LNCaP clone FGC (cell line): ENCODE measurements at regions not wholly inside any gene's neighbourhood (a gene's known extent, or its start where the extent isn't known, plus 50 kb on each side); places are given as distances from the start of the nearest gene placed in this dataset.

Source experiments
- DNase-seq: peaks from one replicate; pipeline ENCODE4 v3.0.0-alpha.2; 2011; ENCODE audit warnings: low read depth
- H3K4me3 ChIP-seq: 2 replicates; pipeline ENCODE4 v1.5.1; 2011; ENCODE audit warnings: mild to moderate bottlenecking, low read depth, low read length, control low read depth
- TF ChIP-seq, protein P1 (sequence below): IDR thresholded peaks from 2 replicates; pipeline ENCODE4 v1.5.1; 2012; ENCODE audit warnings: mild to moderate bottlenecking; ENCODE audit not compliant: control insufficient read depth, insufficient read depth; ENCODE audit errors: extremely low read depth

- TF ChIP-seq, protein P1, sequence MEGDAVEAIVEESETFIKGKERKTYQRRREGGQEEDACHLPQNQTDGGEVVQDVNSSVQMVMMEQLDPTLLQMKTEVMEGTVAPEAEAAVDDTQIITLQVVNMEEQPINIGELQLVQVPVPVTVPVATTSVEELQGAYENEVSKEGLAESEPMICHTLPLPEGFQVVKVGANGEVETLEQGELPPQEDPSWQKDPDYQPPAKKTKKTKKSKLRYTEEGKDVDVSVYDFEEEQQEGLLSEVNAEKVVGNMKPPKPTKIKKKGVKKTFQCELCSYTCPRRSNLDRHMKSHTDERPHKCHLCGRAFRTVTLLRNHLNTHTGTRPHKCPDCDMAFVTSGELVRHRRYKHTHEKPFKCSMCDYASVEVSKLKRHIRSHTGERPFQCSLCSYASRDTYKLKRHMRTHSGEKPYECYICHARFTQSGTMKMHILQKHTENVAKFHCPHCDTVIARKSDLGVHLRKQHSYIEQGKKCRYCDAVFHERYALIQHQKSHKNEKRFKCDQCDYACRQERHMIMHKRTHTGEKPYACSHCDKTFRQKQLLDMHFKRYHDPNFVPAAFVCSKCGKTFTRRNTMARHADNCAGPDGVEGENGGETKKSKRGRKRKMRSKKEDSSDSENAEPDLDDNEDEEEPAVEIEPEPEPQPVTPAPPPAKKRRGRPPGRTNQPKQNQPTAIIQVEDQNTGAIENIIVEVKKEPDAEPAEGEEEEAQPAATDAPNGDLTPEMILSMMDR = no peak
- DNase-seq = no peak
- H3K4me3 ChIP-seq = no peak overlapping the region
Observed at GRCh38 chr2:78778756-78779510, 246.6 kb upstream of the REG3G start.

DNA sequence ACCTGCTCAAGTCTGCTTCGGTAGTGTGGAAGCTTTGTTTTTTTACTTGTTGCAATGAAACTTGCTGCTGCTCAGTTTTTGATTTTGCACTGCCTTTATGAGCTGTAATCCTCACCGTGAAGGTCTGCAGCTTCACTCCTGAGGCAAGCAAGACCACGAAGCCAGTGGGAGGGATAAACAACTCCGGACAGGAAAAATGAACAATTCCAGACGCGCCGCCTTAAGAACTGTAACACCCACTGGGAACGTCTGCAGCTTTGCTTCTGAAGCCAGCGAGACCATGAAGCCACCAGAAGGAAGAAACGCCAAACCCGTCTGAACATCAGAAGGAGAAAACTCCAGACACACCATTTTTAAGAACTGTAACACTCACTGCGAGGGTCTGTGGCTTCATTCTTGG is 245.7 kb upstream of the REG3G start:
- no peak for DNase-seq
- no peak overlapping the region for H3K4me3 ChIP-seq
- TF ChIP-seq, protein P1 = no peak

DNA sequence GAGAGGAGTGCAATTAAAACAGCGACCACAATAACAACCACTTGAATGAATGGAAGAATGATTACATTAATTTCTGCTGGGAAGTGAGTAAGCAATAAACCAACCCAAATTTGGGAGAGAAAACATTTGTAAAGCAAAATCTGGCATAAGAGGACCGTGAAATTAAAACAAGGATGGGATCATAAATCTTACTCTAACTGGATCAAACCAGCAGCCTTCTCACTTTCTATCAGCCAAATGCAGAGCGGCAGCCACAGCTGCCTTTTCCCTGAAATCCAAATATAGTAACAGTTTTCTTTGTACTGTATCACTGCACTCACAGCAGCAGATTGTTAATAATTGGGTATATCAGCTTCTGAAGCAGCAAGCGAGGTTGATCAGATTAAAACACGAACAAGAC is 245.2 kb upstream of the REG3G start:
- no peak for DNase-seq
- no peak overlapping the region for H3K4me3 ChIP-seq
- TF ChIP-seq, protein P1 = no peak

DNA sequence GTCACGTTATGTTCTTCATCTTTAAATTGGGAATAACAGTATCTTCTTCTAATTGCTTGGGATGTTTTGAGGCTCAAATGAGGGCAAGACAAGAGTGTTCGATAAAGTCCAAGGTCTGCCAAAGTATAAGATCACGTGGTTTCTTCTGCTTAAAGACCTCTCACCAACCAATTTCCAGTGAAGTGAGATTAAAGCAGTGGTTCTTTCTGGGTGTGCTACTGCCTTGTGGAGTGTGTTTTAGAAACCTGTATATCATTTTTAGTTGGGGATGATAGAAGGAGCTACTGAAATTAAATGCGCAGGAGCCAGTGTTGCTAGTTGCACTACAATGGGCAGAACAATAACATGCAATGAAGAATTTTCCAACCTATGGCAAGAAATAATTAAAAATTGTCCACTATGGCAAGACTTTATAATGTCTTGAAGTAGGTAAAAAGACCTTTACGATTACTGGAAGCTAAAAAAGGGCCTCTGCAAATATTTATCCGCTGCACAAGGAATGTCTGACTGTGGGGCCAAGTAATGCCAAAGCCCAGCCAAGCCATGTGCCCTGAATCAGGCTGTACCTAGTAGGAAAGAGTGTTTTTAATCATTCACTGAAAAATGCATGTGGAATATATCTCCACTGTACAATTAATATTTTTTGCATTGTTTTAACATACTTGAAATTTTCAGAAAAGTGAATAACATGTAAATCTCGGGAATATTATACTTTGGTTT is 244.5 kb upstream of the REG3G start:
- TF ChIP-seq, protein P1 = no peak
- no peak overlapping the region for H3K4me3 ChIP-seq
- DNase-seq = no peak

DNA sequence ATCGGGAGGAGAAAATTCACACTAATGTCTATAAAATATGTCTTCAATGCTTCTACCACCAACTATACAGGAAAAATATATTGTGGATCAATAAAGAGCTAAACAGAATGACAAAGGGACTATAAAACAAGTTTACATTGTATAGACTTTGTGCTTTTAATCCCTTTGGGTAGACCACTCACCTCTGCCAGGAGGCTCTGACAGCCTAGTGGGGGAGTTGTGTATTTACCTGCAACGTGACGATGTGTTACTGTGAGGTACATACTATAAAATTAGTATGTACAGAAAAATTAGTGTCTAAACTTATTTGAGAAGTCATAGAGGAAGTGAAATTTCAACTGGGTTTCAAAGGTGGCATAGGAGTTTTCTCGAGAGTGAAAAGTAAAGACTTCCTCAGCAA is 243.3 kb upstream of the REG3G start:
- TF ChIP-seq, protein P1 = no peak

GRCh38 chr2:78811955-78812610 is 213.4 kb upstream of the REG3G start:
- H3K4me3 ChIP-seq = no peak overlapping the region
- TF ChIP-seq, protein P1 = no peak
- DNase-seq = no peak

More for the DNA sequence above, 243.3 kb upstream of the REG3G start:
- H3K4me3 ChIP-seq = no peak overlapping the region
- no peak for DNase-seq
